NCI-H748 treated with DMSO at 0.1 percent for 48 hours (cell line): ENCODE measurements at regions not wholly inside any gene's neighbourhood (a gene's known extent, or its start where the extent isn't known, plus 50 kb on each side); places are given as distances from the start of the nearest gene placed in this dataset.

Experiments
- DNase-seq: peaks from one replicate; lab custom pipeline; 2025; lab: John Stamatoyannopoulos, UW

DNA sequence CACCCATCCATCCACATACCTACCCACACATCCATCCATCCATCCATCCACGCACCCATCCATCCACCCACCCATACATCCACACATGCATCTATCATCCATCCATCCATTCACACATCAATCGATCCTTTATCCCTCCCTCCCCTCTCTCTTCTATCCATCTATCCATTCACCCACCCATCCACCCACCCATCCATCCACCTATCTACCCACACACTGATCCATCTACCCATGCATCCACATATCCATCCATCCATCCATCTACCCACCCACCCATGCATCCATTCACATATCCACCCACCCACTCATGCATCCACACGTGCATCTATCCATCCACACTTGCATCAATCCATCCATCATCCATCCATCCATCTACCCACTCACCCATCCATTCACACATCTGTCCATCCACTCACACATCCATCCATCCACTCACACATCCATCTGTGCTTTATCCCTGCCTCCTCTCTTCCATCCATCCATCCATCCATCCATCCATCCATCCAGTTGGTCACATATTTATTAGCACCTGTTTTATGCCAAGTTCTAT lies 366.1 kb downstream of the CTTN start:
- DNase-seq, result no peak

- no peak for DNase-seq
These were observed 368.6 kb downstream of the CTTN start for GRCh38 chr11:70766901-70767300.

- DNase-seq, result no peak
These were observed 370.2 kb downstream of the CTTN start for GRCh38 chr11:70768346-70769095.

- DNase-seq, result no peak
These were observed 370.8 kb downstream of the CTTN start for GRCh38 chr11:70769106-70769505.

- no peak for DNase-seq
These were observed 371.2 kb downstream of the CTTN start for GRCh38 chr11:70769521-70769920.

GRCh38 chr11:70771099-70771885 lies 373.0 kb downstream of the CTTN start:
- DNase-seq, result no peak

GRCh38 chr11:70772950-70773349 lies 374.6 kb downstream of the CTTN start:
- DNase-seq, result no peak

DNA sequence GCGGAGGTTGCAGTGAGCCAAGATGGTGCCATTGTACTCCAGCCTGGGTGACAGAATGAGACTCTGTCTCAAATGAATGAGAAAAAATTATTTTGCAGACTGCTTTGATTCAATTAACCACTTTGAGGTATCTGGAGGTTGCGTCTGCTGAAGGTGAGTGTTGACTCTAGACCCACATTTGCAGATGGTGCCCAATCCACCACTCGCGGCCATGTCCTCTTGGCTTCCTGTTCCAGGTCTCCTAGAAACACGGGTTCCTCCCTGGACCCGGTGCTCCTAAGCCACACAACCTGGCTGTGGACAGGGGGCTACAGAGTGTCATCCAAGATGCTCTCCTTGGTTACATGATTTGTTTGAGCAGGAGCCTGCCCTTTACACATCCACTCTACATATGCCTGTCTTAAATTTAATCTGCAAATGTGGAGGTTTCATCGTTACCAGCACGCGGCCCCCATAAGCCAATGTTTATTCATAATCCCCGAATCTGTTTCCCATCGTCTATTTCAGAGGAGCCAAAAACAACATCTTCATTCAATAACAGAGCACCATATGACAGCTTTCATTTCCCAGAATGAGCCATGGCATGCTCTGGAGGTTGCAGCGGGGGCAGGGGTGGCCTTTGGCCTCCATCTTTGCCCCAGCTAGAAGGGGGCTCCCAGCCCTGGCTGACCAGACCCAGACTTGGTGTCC lies 377.2 kb downstream of the CTTN start:
- DNase-seq, result no peak

- DNase-seq, result no peak
These were observed 378.7 kb downstream of the CTTN start for GRCh38 chr11:70776914-70777532.

- no peak for DNase-seq
These were observed 380.6 kb downstream of the CTTN start for GRCh38 chr11:70778883-70779282.

DNA sequence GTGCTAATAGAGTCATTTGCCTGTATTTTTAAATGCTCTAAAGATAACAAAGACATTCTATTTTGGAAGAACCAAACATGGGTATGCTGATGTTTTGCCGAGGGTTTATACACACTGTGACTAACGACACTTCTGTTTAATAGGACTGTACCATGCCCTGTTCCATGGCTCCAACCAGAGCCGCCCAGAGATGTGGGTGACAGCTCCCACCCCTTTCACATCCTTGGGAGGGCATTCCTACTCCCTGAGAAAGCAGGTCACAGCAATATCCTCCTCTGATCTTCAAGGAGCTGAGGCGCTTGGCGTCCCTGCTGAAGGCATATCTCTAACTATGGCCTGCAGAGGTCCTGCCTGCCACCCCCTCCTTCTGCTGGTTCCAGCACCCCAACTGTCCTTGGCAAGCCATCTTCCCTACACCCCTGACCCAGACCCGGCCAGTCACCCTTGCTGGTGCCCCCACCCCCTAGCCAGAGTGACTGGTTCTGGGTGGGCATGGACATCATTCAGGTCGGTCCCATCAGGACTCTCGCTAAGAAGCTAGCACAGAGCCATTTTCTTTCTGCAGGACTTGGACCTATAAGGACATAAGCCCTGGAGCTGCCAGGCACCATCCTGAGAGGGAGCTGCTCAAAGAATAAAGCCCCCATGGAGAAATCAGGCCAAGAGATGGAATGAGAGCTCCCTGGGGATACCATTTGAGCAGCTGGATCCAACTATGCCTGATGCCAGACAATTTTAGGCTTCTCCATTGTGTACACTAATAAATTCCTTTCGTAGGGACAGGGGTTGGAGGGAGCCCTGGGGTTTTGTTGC lies 381.3 kb downstream of the CTTN start:
- no peak for DNase-seq

- no peak for DNase-seq
These were observed 381.9 kb downstream of the CTTN start for GRCh38 chr11:70780246-70780535.

- DNase-seq, result no peak
These were observed 384.1 kb downstream of the CTTN start for GRCh38 chr11:70782401-70782913.

DNA sequence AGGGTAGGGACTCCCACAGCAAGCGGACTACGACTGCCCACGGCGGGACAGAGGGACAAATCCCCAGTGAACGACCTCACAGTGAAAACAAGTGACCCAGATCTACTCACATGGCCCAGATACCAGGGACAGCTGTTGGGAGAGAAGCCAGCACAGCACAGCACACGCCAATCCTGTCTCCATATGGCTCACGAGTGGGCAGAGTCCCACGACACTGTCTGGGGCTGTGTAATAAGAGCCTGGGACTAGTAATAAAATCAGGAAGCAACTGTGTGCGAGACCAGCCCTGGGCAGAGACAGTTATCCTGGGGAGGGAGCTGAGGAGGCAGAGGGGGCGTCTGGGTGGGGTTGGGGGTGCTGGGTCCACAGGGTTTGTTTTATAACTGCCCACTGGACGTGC lies 385.0 kb downstream of the CTTN start:
- no peak for DNase-seq

GRCh38 chr11:70783821-70784220 lies 385.5 kb downstream of the CTTN start:
- no peak for DNase-seq

DNA sequence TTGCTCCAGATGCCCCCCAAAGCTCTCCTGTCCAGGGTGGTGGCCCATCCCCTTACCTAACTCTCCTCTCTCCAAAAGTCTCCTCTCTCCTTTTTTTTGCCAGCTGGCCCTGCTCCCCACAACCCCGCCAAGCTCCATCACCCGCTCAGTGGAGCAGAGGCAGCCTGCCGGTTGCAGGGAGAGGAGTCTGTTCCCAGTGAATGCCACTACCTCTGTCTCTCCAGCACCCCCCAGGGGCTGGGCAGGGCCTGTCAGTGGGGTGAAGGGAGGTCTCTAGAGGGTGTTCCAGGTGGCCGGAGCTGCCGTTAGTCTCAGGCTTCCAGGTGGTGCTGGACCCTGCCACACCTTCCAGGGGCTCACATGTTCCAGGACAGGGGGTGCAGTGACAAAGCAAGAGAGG lies 387.0 kb downstream of the CTTN start:
- no peak for DNase-seq

- DNase-seq, result no peak
These were observed 387.8 kb downstream of the CTTN start for GRCh38 chr11:70786021-70786665.

- no peak for DNase-seq
These were observed 390.1 kb downstream of the CTTN start for GRCh38 chr11:70788248-70789022.

DNA sequence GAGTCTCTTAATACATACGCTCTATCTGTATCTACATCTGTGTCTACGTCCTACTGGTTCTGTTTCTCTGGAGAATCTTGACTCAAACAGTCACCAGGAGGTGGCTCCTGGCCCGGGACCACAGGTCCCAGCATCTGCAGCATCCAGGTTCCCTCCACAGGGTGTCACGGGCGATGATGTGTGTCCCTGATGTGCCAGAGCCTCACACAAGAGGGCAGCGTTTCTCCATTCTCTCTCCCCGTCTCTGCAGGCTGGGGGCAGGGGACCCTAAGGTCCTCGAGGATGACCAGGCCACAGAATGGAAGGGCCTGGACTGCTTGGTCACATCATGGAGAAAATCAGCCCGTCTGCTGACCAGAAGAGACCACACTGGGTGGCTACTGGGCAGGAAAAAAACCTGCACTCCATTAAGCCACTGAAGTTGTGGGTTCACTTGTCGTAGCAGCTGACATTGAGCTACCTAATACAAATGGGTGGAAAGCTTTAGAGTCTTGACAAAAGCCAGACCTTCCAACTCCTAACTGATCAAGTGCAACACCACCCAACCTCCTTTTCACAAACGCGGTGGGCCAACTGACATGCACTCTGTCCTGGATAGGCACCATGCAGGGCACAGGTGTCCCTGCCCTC lies 392.5 kb downstream of the CTTN start:
- DNase-seq, result no peak
